ENCODE measurements at regions not wholly inside any gene's neighbourhood (a gene's known extent, or its start where the extent isn't known, plus 50 kb on each side); places are given as distances from the start of the nearest gene placed in this dataset.

DNA sequence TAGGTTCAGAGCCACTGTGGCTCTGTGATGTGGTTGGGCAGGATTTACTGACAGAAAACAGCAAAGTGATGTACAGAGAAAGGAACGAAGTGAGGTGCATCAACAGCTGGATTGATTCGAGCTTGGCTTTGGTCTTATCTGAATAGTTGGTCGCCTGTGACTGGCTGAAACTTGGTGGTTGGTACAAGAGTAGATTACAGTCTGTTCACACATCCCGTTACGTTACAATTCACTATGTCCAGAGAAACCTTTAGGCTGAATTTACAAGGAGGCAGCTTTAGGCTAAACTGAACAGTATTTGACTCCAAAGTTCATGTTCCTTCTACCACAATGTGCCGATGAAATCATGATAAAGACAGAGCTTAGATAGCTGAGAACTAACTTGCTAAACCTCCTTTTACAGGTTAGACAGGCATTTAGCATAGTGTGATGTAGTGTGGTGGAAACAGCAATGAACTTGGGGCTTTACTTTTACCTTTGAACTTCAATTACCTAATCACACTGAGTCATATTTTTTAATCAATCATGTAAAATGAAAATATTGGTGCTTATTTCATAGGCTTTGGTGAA is 210.2 kb upstream of the PUM3 start:
- H3K4me1 Mint-ChIP-seq, result no peaks in the 10 kb centered on the region
- Histone ChIP-seq H3K4me2 (ENCODE audit: insufficient read depth, insufficient read length, low read length) (no peak overlapping the region), H2BK120ac (ENCODE audit: low read depth, low read length, poor library complexity, severe bottlenecking) (no peak overlapping the region), H3K27me3 (ENCODE audit: insufficient read depth, low read length) (no peaks in the 10 kb centered on the region), H3K18ac (ENCODE audit: insufficient read length, low read depth, low read length) (no peak overlapping the region), H2AK5ac (ENCODE audit: insufficient read length, low read length) (no peak overlapping the region), H3K9me3 (ENCODE audit: control insufficient read depth, low read depth, low read length) (no peaks in the 10 kb centered on the region), H3K79me2 (ENCODE audit: insufficient read depth, low read length) (no peaks in the 10 kb centered on the region), H4K8ac (replicated peaks; ENCODE audit: insufficient read length, low read depth, low read length) (no peak overlapping the region), H3K27ac (ENCODE audit: insufficient read length, low read depth, low read length) (no peak overlapping the region), H2BK12ac (ENCODE audit: insufficient read length, low read depth, low read length) (no peak overlapping the region), H3T11ph (ENCODE audit: low read length) (no peak overlapping the region), H2AFZ (ENCODE audit: low read length) (no peak overlapping the region), H4K5ac (ENCODE audit: insufficient read length, low read depth, low read length) (no peak overlapping the region), H3K9ac (ENCODE audit: extremely low read depth, insufficient read length, low read length) (no peak overlapping the region), H3K56ac (ENCODE audit: insufficient read length, low read depth, low read length) (no peak overlapping the region), H3K4me1 (ENCODE audit: insufficient read depth, low read length) (no peaks in the 10 kb centered on the region), H3K79me1 (ENCODE audit: insufficient read depth, low read depth, low read length, poor library complexity, severe bottlenecking) (no peaks in the 10 kb centered on the region), H3K23ac (ENCODE audit: insufficient read length, low read depth, low read length) (no peak overlapping the region), H3K14ac (ENCODE audit: insufficient read depth, low read length) (no peak overlapping the region), H3K4ac (ENCODE audit: low read depth, low read length) (no peak overlapping the region), H4K20me1 (ENCODE audit: control insufficient read depth, insufficient read depth, insufficient read length) (no peaks in the 10 kb centered on the region), H2BK15ac (ENCODE audit: low read depth, low read length) (no peak overlapping the region), H2BK5ac (ENCODE audit: insufficient read length, low read length) (no peak overlapping the region), H3K23me2 (ENCODE audit: insufficient read length, low read depth, low read length, poor library complexity, severe bottlenecking) (no peaks in the 10 kb centered on the region), H2BK20ac (ENCODE audit: low read depth, low read length, poor library complexity, severe bottlenecking) (no peak overlapping the region), H4K91ac (ENCODE audit: insufficient read length, low read depth, low read length) (no peak overlapping the region)
- no peaks in the 10 kb centered on the region for H3K36me3 Mint-ChIP-seq (ENCODE audit: insufficient read depth in 1 of 3, low read depth in 3 of 3)
- no CpG with 5 or more reads among the region's 6 CpGs for WGBS (ENCODE audit: extremely low coverage, insufficient read length, low lambda C conversion rate)
- H3K27me3 Mint-ChIP-seq (ENCODE audit: low read depth), result no peaks in the 10 kb centered on the region
- peaks cover 0 to 3% of the 10 kb centered on the region in 2 experiments; a peak in 2 of 5 replicates for H3K9me3 Mint-ChIP-seq
- no peak overlapping the region for H3K27ac Mint-ChIP-seq
- no peak overlapping the region for H3K4me3 Mint-ChIP-seq
- TF ChIP-seq, protein P1, sequence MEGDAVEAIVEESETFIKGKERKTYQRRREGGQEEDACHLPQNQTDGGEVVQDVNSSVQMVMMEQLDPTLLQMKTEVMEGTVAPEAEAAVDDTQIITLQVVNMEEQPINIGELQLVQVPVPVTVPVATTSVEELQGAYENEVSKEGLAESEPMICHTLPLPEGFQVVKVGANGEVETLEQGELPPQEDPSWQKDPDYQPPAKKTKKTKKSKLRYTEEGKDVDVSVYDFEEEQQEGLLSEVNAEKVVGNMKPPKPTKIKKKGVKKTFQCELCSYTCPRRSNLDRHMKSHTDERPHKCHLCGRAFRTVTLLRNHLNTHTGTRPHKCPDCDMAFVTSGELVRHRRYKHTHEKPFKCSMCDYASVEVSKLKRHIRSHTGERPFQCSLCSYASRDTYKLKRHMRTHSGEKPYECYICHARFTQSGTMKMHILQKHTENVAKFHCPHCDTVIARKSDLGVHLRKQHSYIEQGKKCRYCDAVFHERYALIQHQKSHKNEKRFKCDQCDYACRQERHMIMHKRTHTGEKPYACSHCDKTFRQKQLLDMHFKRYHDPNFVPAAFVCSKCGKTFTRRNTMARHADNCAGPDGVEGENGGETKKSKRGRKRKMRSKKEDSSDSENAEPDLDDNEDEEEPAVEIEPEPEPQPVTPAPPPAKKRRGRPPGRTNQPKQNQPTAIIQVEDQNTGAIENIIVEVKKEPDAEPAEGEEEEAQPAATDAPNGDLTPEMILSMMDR (conservative IDR thresholded peaks at IDR 0.05), result no peak
- DNase-seq, result no peak
